ENCODE measurements at regions not wholly inside any gene's neighbourhood (a gene's known extent, or its start where the extent isn't known, plus 50 kb on each side); places are given as distances from the start of the nearest gene placed in this dataset.

GRCh38 chr7:17415955-17416354 lies 117.5 kb downstream of the AHR start:
- TF ChIP-seq, protein P1, sequence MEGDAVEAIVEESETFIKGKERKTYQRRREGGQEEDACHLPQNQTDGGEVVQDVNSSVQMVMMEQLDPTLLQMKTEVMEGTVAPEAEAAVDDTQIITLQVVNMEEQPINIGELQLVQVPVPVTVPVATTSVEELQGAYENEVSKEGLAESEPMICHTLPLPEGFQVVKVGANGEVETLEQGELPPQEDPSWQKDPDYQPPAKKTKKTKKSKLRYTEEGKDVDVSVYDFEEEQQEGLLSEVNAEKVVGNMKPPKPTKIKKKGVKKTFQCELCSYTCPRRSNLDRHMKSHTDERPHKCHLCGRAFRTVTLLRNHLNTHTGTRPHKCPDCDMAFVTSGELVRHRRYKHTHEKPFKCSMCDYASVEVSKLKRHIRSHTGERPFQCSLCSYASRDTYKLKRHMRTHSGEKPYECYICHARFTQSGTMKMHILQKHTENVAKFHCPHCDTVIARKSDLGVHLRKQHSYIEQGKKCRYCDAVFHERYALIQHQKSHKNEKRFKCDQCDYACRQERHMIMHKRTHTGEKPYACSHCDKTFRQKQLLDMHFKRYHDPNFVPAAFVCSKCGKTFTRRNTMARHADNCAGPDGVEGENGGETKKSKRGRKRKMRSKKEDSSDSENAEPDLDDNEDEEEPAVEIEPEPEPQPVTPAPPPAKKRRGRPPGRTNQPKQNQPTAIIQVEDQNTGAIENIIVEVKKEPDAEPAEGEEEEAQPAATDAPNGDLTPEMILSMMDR (IDR thresholded peaks at IDR 0.05; ENCODE audit: poor library complexity) = no peak
- TF ChIP-seq EZH2phosphoT487 (IDR thresholded peaks at IDR 0.05; ENCODE audit: low read depth, severe bottlenecking, unreplicated experiment) (no peak), EZH2 (IDR thresholded peaks at IDR 0.05; ENCODE audit: borderline replicate concordance) (no peak)
